Endothelial cell (in vitro differentiated cells): ENCODE measurements at regions not wholly inside any gene's neighbourhood (a gene's known extent, or its start where the extent isn't known, plus 50 kb on each side); places are given as distances from the start of the nearest gene placed in this dataset.

Source experiments
- DNase-seq: peaks from one replicate; pipeline ENCODE4 v3.0.0; 2021; ENCODE audit warnings: low spot score
- H3K27ac Mint-ChIP-seq: one replicate; pipeline ENCODE4 v1.8.0; 2021; ENCODE audit warnings: mixed read lengths, inconsistent platforms; ENCODE audit not compliant: unreplicated experiment
- H3K27me3 Mint-ChIP-seq: one replicate; pipeline ENCODE4 v1.8.0; 2021; ENCODE audit warnings: mild to moderate bottlenecking, moderate library complexity, mixed read lengths, inconsistent platforms; ENCODE audit not compliant: unreplicated experiment
- H3K36me3 Mint-ChIP-seq: one replicate; pipeline ENCODE4 v1.8.0; 2021; ENCODE audit warnings: mild to moderate bottlenecking, low read depth, mixed read lengths, inconsistent platforms; ENCODE audit not compliant: unreplicated experiment
- H3K4me1 Mint-ChIP-seq: one replicate; pipeline ENCODE4 v1.8.0; 2021; ENCODE audit warnings: mild to moderate bottlenecking, mixed read lengths, inconsistent platforms; ENCODE audit not compliant: unreplicated experiment
- H3K4me3 Mint-ChIP-seq: one replicate; pipeline ENCODE4 v1.8.0; 2021; ENCODE audit warnings: mild to moderate bottlenecking, mixed read lengths, inconsistent platforms; ENCODE audit not compliant: unreplicated experiment
- H3K9me3 Mint-ChIP-seq: one replicate; pipeline ENCODE4 v1.8.0; 2021; ENCODE audit warnings: mixed read lengths, inconsistent platforms; ENCODE audit not compliant: unreplicated experiment
- CTCF ChIP-seq: fragments of 200-600 bp; sonication (generic); IDR thresholded peaks from one replicate; pipeline ENCODE4 v1.5.0; 2021; ENCODE audit warnings: antibody characterized with exemption; ENCODE audit not compliant: unreplicated experiment

GRCh38 chr9:20256284-20256948 is 365.9 kb downstream of the MLLT3 start:
- Mint-ChIP-seq H3K36me3 (no peaks in the 10 kb centered on the region), H3K4me1 (peaks cover 4% of the 10 kb centered on the region), H3K9me3 (no peaks in the 10 kb centered on the region), H3K4me3 (no peak overlapping the region), H3K27me3 (no peaks in the 10 kb centered on the region), H3K27ac (no peak overlapping the region)
- TF ChIP-seq CTCF, result no peak
- no peak for DNase-seq

- H3K4me1 Mint-ChIP-seq, result peaks cover 4% of the 10 kb centered on the region
- no peak for TF ChIP-seq CTCF
- DNase-seq, result no peak
- H3K36me3 Mint-ChIP-seq, result no peaks in the 10 kb centered on the region
- H3K9me3 Mint-ChIP-seq, result no peaks in the 10 kb centered on the region
- H3K4me3 Mint-ChIP-seq, result no peak overlapping the region
- H3K27ac Mint-ChIP-seq, result no peak overlapping the region
- H3K27me3 Mint-ChIP-seq, result no peaks in the 10 kb centered on the region
These were observed 367.2 kb downstream of the MLLT3 start for GRCh38 chr9:20255052-20255451.

GRCh38 chr9:20253635-20254034 is 368.7 kb downstream of the MLLT3 start:
- Mint-ChIP-seq H3K4me1 (peaks cover 4% of the 10 kb centered on the region), H3K36me3 (no peaks in the 10 kb centered on the region), H3K4me3 (no peak overlapping the region), H3K9me3 (no peaks in the 10 kb centered on the region), H3K27ac (no peak overlapping the region), H3K27me3 (no peaks in the 10 kb centered on the region)
- no peak for TF ChIP-seq CTCF
- DNase-seq, result no peak

GRCh38 chr9:20252778-20253177 is 369.5 kb downstream of the MLLT3 start:
- no peaks in the 10 kb centered on the region for H3K9me3 Mint-ChIP-seq
- TF ChIP-seq CTCF, result no peak
- no peak overlapping the region for H3K4me3 Mint-ChIP-seq
- no peak overlapping the region for H3K27ac Mint-ChIP-seq
- no peak for DNase-seq
- H3K27me3 Mint-ChIP-seq, result no peaks in the 10 kb centered on the region
- no peaks in the 10 kb centered on the region for H3K36me3 Mint-ChIP-seq
- peaks cover 4% of the 10 kb centered on the region for H3K4me1 Mint-ChIP-seq

- no peak overlapping the region for H3K4me3 Mint-ChIP-seq
- no peaks in the 10 kb centered on the region for H3K36me3 Mint-ChIP-seq
- TF ChIP-seq CTCF, result no peak
These were observed 371.5 kb downstream of the MLLT3 start for GRCh38 chr9:20250791-20251190.

More at GRCh38 chr9:20250791-20251190, 371.5 kb downstream of the MLLT3 start:
- no peaks in the 10 kb centered on the region for H3K4me1 Mint-ChIP-seq
- H3K9me3 Mint-ChIP-seq, result no peaks in the 10 kb centered on the region
- DNase-seq, result no peak
- no peaks in the 10 kb centered on the region for H3K27me3 Mint-ChIP-seq
- no peak overlapping the region for H3K27ac Mint-ChIP-seq
